IPS DF 6.9 (cell line): ENCODE measurements at regions not wholly inside any gene's neighbourhood (a gene's known extent, or its start where the extent isn't known, plus 50 kb on each side); places are given as distances from the start of the nearest gene placed in this dataset.
A peak's percentile ranks its signal among the peaks of the same experiment; 100 is the strongest.

Source experiments
- DNase-seq: peaks from one replicate; pipeline ENCODE4 v3.0.0-alpha.2; 2013; ENCODE audit warnings: low read depth, low spot score
- H3K27ac ChIP-seq: one replicate; pipeline ENCODE4 v1.5.1; 2013; ENCODE audit warnings: low read length, control low read depth
- H3K27me3 ChIP-seq: 2 replicates; pipeline ENCODE4 v1.6.1; 2013; ENCODE audit warnings: mild to moderate bottlenecking, low read length; ENCODE audit not compliant: control insufficient read depth, insufficient read depth
- H3K36me3 ChIP-seq: 2 replicates; pipeline ENCODE4 v1.6.1; 2013; ENCODE audit warnings: low read length; ENCODE audit not compliant: control insufficient read depth, insufficient read depth
- H3K4me1 ChIP-seq: 2 replicates; pipeline ENCODE4 v1.6.1; 2013; ENCODE audit warnings: low read length; ENCODE audit not compliant: control insufficient read depth, insufficient read depth
- H3K4me3 ChIP-seq: 2 replicates; pipeline ENCODE4 v1.5.1; 2013; ENCODE audit warnings: mild to moderate bottlenecking, low read length
- H3K9me3 ChIP-seq: 2 replicates; pipeline ENCODE4 v1.6.1; 2013; ENCODE audit warnings: low read length, inconsistent platforms; ENCODE audit not compliant: control insufficient read depth, insufficient read depth
- WGBS: extraction: QIAGEN DNeasy Blood & Tissue Kit; methylation state at CpG from one replicate; pipeline ENCODE4 v1.1.7; 2013; ENCODE audit warnings: mixed read lengths, missing lambda C conversion rate; ENCODE audit not compliant: insufficient read length, insufficient coverage; 5-methylcytosine and 5-hydroxymethylcytosine counted together

GRCh38 chr5:106862450-106863193 is 808.1 kb downstream of the EFNA5 start:
- Histone ChIP-seq H3K36me3 (no peaks in the 10 kb centered on the region), H3K4me3 (no peak overlapping the region), H3K27ac (no peak overlapping the region), H3K9me3 (no peaks in the 10 kb centered on the region), H3K27me3 (no peaks in the 10 kb centered on the region), H3K4me1 (no peaks in the 10 kb centered on the region)
- WGBS: no CpG with 5 or more reads among the region's 3 CpGs
- DNase-seq: no peak

- no CpG with 5 or more reads among the region's 3 CpGs for WGBS
- DNase-seq: no peak
- Histone ChIP-seq H3K4me1 (no peaks in the 10 kb centered on the region), H3K27me3 (no peaks in the 10 kb centered on the region), H3K9me3 (no peaks in the 10 kb centered on the region), H3K27ac (no peak overlapping the region), H3K4me3 (no peak overlapping the region), H3K36me3 (no peaks in the 10 kb centered on the region; the same call in 1 of the 2 replicates)
These were observed 810.2 kb downstream of the EFNA5 start for GRCh38 chr5:106860398-106861044.

- Histone ChIP-seq H3K4me3 (no peak overlapping the region), H3K27ac (no peak overlapping the region), H3K4me1 (no peaks in the 10 kb centered on the region), H3K9me3 (no peaks in the 10 kb centered on the region), H3K36me3 (no peaks in the 10 kb centered on the region; the same call in 1 of the 2 replicates), H3K27me3 (no peaks in the 10 kb centered on the region)
- WGBS: no CpG with 5 or more reads among the region's 2 CpGs
- DNase-seq: no peak
These were observed 812.1 kb downstream of the EFNA5 start for GRCh38 chr5:106858616-106859015.

GRCh38 chr5:106854922-106855321 is 815.8 kb downstream of the EFNA5 start:
- Histone ChIP-seq H3K27me3 (no peaks in the 10 kb centered on the region), H3K9me3 (no peaks in the 10 kb centered on the region), H3K4me3 (no peak overlapping the region), H3K4me1 (no peaks in the 10 kb centered on the region), H3K27ac (no peak overlapping the region), H3K36me3 (no peaks in the 10 kb centered on the region; the same call in 1 of the 2 replicates)
- no CpG with 5 or more reads among the region's 3 CpGs for WGBS
- no peak for DNase-seq

- Histone ChIP-seq H3K27ac (no peak overlapping the region), H3K4me3 (no peak overlapping the region), H3K36me3 (no peaks in the 10 kb centered on the region; the same call in 1 of the 2 replicates), H3K9me3 (no peaks in the 10 kb centered on the region), H3K27me3 (no peaks in the 10 kb centered on the region), H3K4me1 (no peaks in the 10 kb centered on the region)
- DNase-seq: no peak
- WGBS: no CpG with 5 or more reads among the region's 1 CpG
These were observed 816.5 kb downstream of the EFNA5 start for GRCh38 chr5:106854105-106854687.

GRCh38 chr5:106853266-106853665 is 817.5 kb downstream of the EFNA5 start:
- WGBS: no CpG with 5 or more reads among the region's 4 CpGs
- Histone ChIP-seq H3K27me3 (no peaks in the 10 kb centered on the region), H3K27ac (no peak overlapping the region), H3K36me3 (no peaks in the 10 kb centered on the region; the same call in 1 of the 2 replicates), H3K9me3 (no peaks in the 10 kb centered on the region), H3K4me3 (no peak overlapping the region), H3K4me1 (no peaks in the 10 kb centered on the region)
- no peak for DNase-seq

- Histone ChIP-seq H3K9me3 (no peaks in the 10 kb centered on the region), H3K27ac (no peak overlapping the region), H3K4me1 (no peaks in the 10 kb centered on the region), H3K36me3 (no peaks in the 10 kb centered on the region), H3K27me3 (no peaks in the 10 kb centered on the region), H3K4me3 (no peak overlapping the region)
- no peak for DNase-seq
- WGBS: no CpG with 5 or more reads among the region's 3 CpGs
These were observed 821.5 kb downstream of the EFNA5 start for GRCh38 chr5:106849266-106849665.

- Histone ChIP-seq H3K36me3 (no peaks in the 10 kb centered on the region), H3K9me3 (no peaks in the 10 kb centered on the region), H3K4me3 (no peak overlapping the region), H3K27ac (no peak overlapping the region), H3K27me3 (no peaks in the 10 kb centered on the region), H3K4me1 (no peaks in the 10 kb centered on the region)
- peak; percentile 7 for DNase-seq
- WGBS: no CpG with 5 or more reads among the region's 4 CpGs
These were observed 826.8 kb downstream of the EFNA5 start for GRCh38 chr5:106843812-106844416.

GRCh38 chr5:106833517-106833916 is 837.2 kb downstream of the EFNA5 start:
- Histone ChIP-seq H3K4me1 (no peaks in the 10 kb centered on the region), H3K4me3 (no peak overlapping the region), H3K9me3 (no peaks in the 10 kb centered on the region), H3K27me3 (no peaks in the 10 kb centered on the region), H3K36me3 (no peaks in the 10 kb centered on the region), H3K27ac (no peak overlapping the region)
- no CpG with 5 or more reads among the region's 3 CpGs for WGBS
- DNase-seq: no peak

GRCh38 chr5:106827061-106827460 is 843.7 kb downstream of the EFNA5 start:
- H3K9me3 ChIP-seq: no peaks in the 10 kb centered on the region
- DNase-seq: no peak
- H3K36me3 ChIP-seq: no peaks in the 10 kb centered on the region
- no peak overlapping the region for H3K4me3 ChIP-seq
- H3K27me3 ChIP-seq: no peaks in the 10 kb centered on the region
- WGBS: no CpG with 5 or more reads among the region's 1 CpG
- no peak overlapping the region for H3K27ac ChIP-seq
- no peaks in the 10 kb centered on the region for H3K4me1 ChIP-seq
